Panc1 (cell line): ENCODE measurements at regions not wholly inside any gene's neighbourhood (a gene's known extent, or its start where the extent isn't known, plus 50 kb on each side); places are given as distances from the start of the nearest gene placed in this dataset.

Experiments
- ATAC-seq: fragments of 200-7000 bp; cut with Tn5 transposase; 2 replicates; pipeline ENCODE4 v1.9.1; 2020; ENCODE audit warnings: mild to moderate bottlenecking, moderate library complexity
- BruUV-seq: library from RNA; stranded (reverse); fragments of 400-500 nt; replicated peaks from 2 replicates; lab custom pipeline; 2021; lab: Mats Ljungman, UMichigan
- CTCF ChIA-PET: fragments of 300-600 bp; sonication (Branson Sonifier 250); formaldehyde crosslinking; loops from one replicate; lab custom pipeline; 2022; ENCODE audit warnings: antibody characterized with exemption; lab: Charles Lee
- POLR2A ChIA-PET: fragments of 300-600 bp; sonication (Branson Sonifier 250); formaldehyde crosslinking; loops from one replicate; lab custom pipeline; 2022; ENCODE audit warnings: antibody characterized with exemption; lab: Charles Lee
- DNase-seq: peaks from one replicate; pipeline ENCODE4 v3.0.0-alpha.2; 2010; ENCODE audit warnings: low read depth, low spot score
- H3K27ac ChIP-seq: 2 replicates; pipeline ENCODE4 v1.5.1; 2011; ENCODE audit warnings: mild to moderate bottlenecking, low read length, inconsistent platforms
- H3K27me3 ChIP-seq: fragments of 200-500 bp; sonication (Bioruptor generic); 2 replicates; pipeline ENCODE4 v1.6.0; 2014; ENCODE audit warnings: low read length, inconsistent platforms; ENCODE audit not compliant: control insufficient read depth, insufficient read depth
- H3K36me3 ChIP-seq: fragments of 200-500 bp; sonication (Bioruptor generic); 2 replicates; pipeline ENCODE4 v1.5.1; 2014; ENCODE audit warnings: inconsistent platforms, mild to moderate bottlenecking, low read length, moderate library complexity; ENCODE audit not compliant: control insufficient read depth, insufficient read depth
- H3K4me1 ChIP-seq: 2 replicates; pipeline ENCODE4 v1.5.1; 2011; ENCODE audit warnings: inconsistent platforms, mild to moderate bottlenecking, low read length, moderate library complexity; ENCODE audit not compliant: control insufficient read depth, insufficient read depth
- H3K4me3 ChIP-seq, 2 experiments: 2 replicates each; pipeline ENCODE4 v1.5.1; 2011 to 2012; ENCODE audit warnings: low read depth in 2 of 2, low read length in 2 of 2, mild to moderate bottlenecking in 2 of 2, inconsistent platforms in 1 of 2, moderate library complexity in 1 of 2
- H3K9me3 ChIP-seq: fragments of 200-500 bp; sonication (Bioruptor generic); 2 replicates; pipeline ENCODE4 v1.5.1; 2014; ENCODE audit warnings: low read depth, mild to moderate bottlenecking, inconsistent platforms, low read length, moderate library complexity; ENCODE audit not compliant: control insufficient read depth, insufficient read depth
- CTCF ChIP-seq: fragments of 450-650 bp; IDR thresholded peaks from 2 replicates; pipeline ENCODE4 v1.5.1; 2017; ENCODE audit warnings: mild to moderate bottlenecking
- POLR2AphosphoS5 ChIP-seq: IDR thresholded peaks from 2 replicates; pipeline ENCODE4 v1.6.1; 2012; ENCODE audit warnings: mild to moderate bottlenecking, low read depth, low read length, moderate library complexity
- REST ChIP-seq, 2 experiments: IDR thresholded peaks; 2 replicates each; pipeline ENCODE4 v1.6.1; 2011 to 2012; ENCODE audit warnings: low read depth in 2 of 2, control low read depth in 1 of 2, low read length in 1 of 2, mild to moderate bottlenecking in 1 of 2, moderate library complexity in 1 of 2; ENCODE audit not compliant: insufficient read depth in 1 of 2
- SIN3A ChIP-seq: IDR thresholded peaks from 2 replicates; pipeline ENCODE4 v1.6.1; 2012; ENCODE audit warnings: low read depth, mild to moderate bottlenecking, low read length, moderate library complexity, borderline replicate concordance; ENCODE audit not compliant: insufficient read depth
- TCF7L2 ChIP-seq: IDR thresholded peaks from 2 replicates; pipeline ENCODE4 v1.6.1; 2011; ENCODE audit warnings: mild to moderate bottlenecking, low read depth, low read length, inconsistent platforms
- in situ Hi-C: cut with HindIII; loops from 2 replicates; pipeline ENCODE4 v1.10.0; 2016; ENCODE audit warnings: low sequenced_read_pairs, low pct_unique_long_range_greater_than_20kb
- intact Hi-C: fragments of 100-400 bp; cut with micrococcal nuclease; formaldehyde crosslinking; loops from one replicate; pipeline ENCODE4 v1.10.0; 2022; ENCODE audit not compliant: unreplicated experiment

GRCh38 chr13:56687131-56687530 is 453.6 kb upstream of the PRR20A start:
- ATAC-seq (no peak), DNase-seq (no peak)
- TF ChIP-seq CTCF = no peak
- in situ Hi-C loops = no loop called here
- POLR2A ChIA-PET = no interaction called here
- no peaks in the 10 kb centered on the region for H3K36me3 ChIP-seq
- intact Hi-C loops = no loop called here
- H3K27me3 ChIP-seq = no peaks in the 10 kb centered on the region
- CTCF ChIA-PET = no interaction called here
- no peak overlapping the region for H3K4me3 ChIP-seq
- BruUV-seq = no TSS peak
- H3K4me1 ChIP-seq = no peaks in the 10 kb centered on the region
- H3K27ac ChIP-seq = no peak overlapping the region
- H3K9me3 ChIP-seq = no peaks in the 10 kb centered on the region

- Histone ChIP-seq H3K9me3 (no peaks in the 10 kb centered on the region), H3K4me1 (no peaks in the 10 kb centered on the region), H3K27ac (no peak overlapping the region), H3K27me3 (no peaks in the 10 kb centered on the region), H3K4me3 (no peak overlapping the region), H3K36me3 (no peaks in the 10 kb centered on the region)
- no peak for TF ChIP-seq TCF7L2
- TF ChIP-seq REST (IDR thresholded peaks at IDR 0.05; ENCODE audit: insufficient read depth in 1 of 2, low read depth in 2 of 2, low read length in 1 of 2) = no peak
- no peak for TF ChIP-seq CTCF
- no peak for TF ChIP-seq POLR2AphosphoS5
- no peak for TF ChIP-seq SIN3A
- ChIA-PET POLR2A (no interaction called here), CTCF (no interaction called here)
- intact Hi-C loops (no loop called here), in situ Hi-C loops (no loop called here)
- DNase-seq (no peak), ATAC-seq (no peak)
- no TSS peak for BruUV-seq
Measured at GRCh38 chr13:56697011-56697410, 443.7 kb upstream of the PRR20A start.

- H3K4me1 ChIP-seq = no peaks in the 10 kb centered on the region
- no peak for TF ChIP-seq REST (IDR thresholded peaks at IDR 0.05; ENCODE audit: insufficient read depth in 1 of 2, low read depth in 2 of 2, low read length in 1 of 2)
- no peak for TF ChIP-seq TCF7L2
- TF ChIP-seq SIN3A = no peak
- no peak for TF ChIP-seq CTCF
- no peak for TF ChIP-seq POLR2AphosphoS5
- ChIA-PET CTCF (no interaction called here), POLR2A (no interaction called here)
- no peak overlapping the region for H3K27ac ChIP-seq
- intact Hi-C loops = no loop called here
- BruUV-seq = no TSS peak
- DNase-seq (no peak), ATAC-seq (no peak)
- H3K9me3 ChIP-seq = no peaks in the 10 kb centered on the region
- no peaks in the 10 kb centered on the region for H3K27me3 ChIP-seq
- in situ Hi-C loops = no loop called here
- H3K4me3 ChIP-seq = no peak overlapping the region
- no peaks in the 10 kb centered on the region for H3K36me3 ChIP-seq
Measured at GRCh38 chr13:56700324-56700723, 440.4 kb upstream of the PRR20A start.
